ENCODE measurements at regions not wholly inside any gene's neighbourhood (a gene's known extent, or its start where the extent isn't known, plus 50 kb on each side); places are given as distances from the start of the nearest gene placed in this dataset.

DNA sequence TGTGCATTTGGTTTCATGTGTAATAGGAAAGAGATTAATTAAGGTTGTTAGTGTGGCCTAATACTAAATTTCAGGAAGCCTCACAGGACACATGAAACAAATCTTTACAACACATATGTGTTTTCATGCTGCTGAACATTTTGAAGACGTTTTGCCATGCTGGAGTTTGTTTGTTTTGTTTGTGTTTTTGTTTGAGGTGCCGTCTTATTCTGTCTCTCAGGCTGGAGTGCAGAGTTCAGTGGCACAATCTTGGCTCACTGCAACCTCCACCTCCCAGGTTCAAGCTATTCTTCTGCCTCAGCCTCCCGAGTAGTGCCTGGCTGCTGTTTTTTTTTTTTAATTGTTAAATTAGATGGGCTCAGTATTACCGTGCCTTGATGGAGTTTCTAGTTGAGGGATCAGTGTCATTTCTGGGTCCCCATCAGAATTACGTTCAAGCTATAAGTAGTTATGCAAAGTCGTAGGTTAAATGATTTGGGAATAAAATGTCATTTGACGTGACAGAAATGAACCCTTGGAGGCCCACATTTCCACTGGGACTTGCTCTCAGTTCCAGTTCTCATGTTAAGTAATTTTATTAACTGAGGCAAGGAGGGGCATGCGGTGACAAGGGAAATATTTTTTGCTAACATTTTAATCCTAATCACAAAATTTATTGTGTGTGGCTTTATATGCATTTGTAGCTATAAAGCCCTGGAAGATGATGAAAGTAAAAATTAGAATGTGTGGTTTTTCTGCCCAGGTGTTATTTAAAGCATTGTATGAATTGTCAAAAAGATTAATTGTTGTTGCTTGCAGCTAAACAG lies 196.9 kb downstream of the TM9SF2 start:
- TF ChIP-seq, protein P1, sequence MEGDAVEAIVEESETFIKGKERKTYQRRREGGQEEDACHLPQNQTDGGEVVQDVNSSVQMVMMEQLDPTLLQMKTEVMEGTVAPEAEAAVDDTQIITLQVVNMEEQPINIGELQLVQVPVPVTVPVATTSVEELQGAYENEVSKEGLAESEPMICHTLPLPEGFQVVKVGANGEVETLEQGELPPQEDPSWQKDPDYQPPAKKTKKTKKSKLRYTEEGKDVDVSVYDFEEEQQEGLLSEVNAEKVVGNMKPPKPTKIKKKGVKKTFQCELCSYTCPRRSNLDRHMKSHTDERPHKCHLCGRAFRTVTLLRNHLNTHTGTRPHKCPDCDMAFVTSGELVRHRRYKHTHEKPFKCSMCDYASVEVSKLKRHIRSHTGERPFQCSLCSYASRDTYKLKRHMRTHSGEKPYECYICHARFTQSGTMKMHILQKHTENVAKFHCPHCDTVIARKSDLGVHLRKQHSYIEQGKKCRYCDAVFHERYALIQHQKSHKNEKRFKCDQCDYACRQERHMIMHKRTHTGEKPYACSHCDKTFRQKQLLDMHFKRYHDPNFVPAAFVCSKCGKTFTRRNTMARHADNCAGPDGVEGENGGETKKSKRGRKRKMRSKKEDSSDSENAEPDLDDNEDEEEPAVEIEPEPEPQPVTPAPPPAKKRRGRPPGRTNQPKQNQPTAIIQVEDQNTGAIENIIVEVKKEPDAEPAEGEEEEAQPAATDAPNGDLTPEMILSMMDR (optimal IDR thresholded peaks at IDR 0.05 in 1 of 3, IDR thresholded peaks at IDR 0.05 in 1 of 3, conservative IDR thresholded peaks at IDR 0.05 in 1 of 3; ENCODE audit: extremely low read depth in 1 of 3, insufficient read depth in 2 of 3, low read length in 3 of 3): no peak
- no peak for TF ChIP-seq EZH2 (IDR thresholded peaks at IDR 0.05; ENCODE audit: low read length)
